D341Med (cell line): ENCODE measurements at regions not wholly inside any gene's neighbourhood (a gene's known extent, or its start where the extent isn't known, plus 50 kb on each side); places are given as distances from the start of the nearest gene placed in this dataset.

Source experiments
- DNase-seq: peaks from one replicate; pipeline ENCODE4 v3.0.0; 2012; ENCODE audit warnings: low spot score

DNA sequence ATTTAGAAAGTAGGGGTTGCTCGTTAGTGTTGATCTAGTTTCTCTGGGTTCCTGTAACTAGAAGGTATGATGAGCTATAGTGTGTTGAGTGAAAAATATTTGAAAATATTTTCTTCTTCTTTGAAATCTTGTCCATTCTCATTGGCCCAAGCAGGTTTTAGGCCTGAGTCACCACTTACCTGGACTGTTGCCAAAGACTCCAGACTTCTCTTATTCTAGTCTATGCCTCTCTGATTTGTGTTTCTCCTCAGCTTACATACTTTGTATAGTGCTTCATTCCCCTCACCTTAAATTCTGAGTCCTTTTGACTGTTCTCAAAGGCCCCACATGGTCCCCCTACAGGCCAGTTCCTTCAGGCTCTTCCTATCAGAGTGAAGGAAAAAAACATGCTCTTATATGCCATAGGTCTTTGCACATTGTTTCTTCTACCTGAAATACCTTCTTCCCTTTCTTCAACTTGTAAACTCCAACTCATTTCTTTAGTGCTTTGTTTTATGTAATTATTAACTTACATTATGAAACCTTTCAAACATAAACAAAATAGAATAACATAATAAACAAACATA is 258.2 kb downstream of the PPP1R2C start:
- no peak for DNase-seq

DNA sequence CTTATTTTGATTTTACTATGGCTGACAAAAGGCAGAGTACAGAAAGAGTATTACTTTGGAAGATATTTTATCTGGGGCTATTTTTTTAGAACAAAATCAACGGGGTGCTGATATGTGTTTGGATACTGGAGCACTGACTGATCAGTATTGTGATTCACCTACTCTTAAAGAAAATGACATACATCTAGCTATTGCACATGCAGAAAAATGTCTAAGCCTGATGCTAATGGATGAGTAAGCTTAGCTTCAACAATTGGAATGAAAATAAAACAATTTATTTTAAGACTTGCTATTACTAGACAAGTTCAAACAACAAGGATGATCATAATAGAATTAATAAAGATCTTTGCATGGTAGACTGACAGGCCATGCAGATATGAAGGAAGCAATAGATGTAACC is 262.0 kb downstream of the PPP1R2C start:
- DNase-seq: no peak

DNA sequence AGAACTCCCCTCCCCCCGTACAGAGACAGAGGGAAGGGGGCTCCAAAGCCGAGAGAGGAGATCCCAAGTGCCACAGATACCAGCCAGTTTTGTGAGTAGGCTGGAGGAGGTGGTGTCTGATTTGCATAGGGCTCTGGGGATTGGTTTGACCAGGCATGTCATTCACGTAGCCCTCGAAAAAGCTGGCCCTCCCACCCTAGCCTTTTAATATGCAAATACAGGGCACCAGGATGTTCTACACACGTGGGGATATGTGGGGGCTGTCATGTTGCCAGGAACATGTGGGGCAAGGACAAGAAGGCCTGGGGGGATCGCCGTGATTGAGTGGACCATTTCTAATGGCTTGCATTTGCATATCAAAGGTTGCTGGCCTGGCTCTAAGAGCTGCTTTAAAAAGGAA is 272.9 kb downstream of the PPP1R2C start:
- no peak for DNase-seq

DNA sequence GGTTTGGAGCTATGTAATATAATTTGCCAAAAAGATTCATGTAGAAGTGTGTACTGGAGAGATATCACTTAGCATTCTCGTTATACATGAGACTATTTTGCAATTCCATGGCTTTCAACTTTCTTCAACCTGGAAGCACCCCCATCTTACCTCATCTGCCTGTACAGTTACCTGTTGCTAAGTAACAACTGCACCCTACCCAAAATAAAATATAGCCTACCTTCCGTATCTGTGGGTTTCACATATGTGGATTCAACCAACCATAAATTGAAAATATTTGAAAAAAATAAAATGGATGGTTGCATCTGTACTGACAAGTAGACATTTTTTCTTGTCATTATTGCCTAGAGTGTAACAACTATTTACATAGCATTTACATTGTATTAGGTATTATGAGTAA is 278.3 kb downstream of the PPP1R2C start:
- no peak for DNase-seq

DNA sequence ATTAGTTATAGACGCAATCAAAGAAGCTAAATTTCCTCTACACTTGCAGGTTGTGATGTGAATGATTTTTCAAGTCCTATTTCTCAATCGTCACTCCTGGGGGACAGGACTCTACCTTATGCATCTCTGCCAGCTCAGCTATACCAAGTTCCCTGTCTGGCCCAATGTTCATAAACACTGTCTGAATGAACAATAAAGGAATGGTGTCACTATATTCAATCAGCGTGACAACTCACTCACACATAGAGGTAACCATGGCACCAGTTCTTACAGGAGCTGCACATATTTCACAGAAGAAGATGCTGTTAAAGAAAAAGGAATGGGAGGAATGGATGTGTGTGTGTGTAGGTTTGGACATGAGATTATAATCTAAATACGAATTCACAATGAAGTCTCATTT is 280.6 kb downstream of the PPP1R2C start:
- no peak for DNase-seq

DNA sequence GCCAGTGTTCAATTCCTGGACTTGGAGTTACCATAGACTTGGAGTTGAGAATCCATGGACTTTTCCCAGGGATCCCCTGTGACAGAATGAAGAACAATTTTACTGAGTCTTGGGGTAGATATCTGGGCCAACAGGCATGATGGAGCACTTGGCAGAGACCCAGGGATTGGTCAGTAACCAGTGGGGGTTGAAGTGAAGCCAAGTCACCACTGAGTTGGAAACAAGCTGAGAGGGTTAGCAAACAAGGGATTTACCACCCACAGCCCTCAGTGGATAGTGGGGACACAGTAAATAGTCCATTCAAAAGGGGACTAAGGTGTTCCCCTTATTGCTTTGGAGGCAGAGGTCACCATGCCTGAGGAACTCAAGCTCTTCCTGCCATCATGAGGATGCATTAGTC is 281.7 kb downstream of the PPP1R2C start:
- DNase-seq: no peak

DNA sequence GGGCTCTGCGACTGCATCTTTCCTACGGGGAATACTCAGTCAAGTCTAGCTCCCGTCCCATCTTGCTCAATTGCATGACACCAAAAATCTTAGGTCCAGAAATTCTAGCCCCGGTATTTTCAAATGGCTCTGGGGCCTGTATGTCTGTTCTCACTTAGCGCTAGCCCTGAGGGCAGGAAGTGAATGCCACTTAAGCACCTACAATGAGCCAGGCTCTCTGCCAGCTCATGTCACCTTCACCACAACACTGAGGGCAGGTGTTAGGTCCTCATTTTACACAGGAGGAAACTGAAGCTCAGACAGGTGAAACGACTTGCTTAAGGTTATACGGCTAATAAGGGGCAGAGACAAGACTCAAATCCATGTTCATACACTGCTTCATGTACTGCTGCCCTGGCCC is 282.8 kb downstream of the PPP1R2C start:
- DNase-seq: no peak

DNA sequence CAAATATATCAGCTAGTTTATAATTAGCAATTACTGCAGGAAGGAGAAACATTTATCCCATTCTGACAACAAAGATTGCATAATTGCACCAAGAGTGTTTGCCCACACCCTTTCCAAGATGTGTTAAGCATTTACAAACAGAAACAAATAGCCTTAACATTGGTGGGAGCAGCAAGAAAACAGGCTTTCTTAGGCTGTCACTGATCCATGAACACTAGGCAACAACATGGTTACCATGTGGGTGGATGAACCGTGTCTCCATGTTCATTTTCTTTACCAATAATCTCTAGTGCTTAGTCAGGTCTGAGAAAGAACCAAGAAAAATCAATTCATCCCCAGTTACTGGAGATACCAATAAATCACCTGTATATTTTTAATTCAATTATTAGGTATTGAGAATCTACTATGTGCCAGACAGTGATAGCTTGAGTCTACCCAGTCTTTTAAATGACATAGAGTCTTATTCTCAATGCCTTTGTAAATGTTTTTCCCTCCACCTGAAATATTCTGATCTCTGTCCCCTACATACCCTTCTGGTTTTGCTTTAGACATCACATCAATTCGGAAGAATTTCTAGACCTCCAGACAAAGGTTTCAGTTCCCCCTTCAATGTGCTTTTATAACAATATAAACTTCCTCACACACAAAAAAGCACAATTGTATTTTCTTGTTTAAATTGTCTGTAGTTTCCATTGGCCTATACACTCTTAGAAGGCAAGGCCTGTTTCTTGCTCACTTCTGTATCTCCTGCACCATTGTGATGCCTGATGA is 286.6 kb downstream of the PPP1R2C start:
- DNase-seq: no peak

DNA sequence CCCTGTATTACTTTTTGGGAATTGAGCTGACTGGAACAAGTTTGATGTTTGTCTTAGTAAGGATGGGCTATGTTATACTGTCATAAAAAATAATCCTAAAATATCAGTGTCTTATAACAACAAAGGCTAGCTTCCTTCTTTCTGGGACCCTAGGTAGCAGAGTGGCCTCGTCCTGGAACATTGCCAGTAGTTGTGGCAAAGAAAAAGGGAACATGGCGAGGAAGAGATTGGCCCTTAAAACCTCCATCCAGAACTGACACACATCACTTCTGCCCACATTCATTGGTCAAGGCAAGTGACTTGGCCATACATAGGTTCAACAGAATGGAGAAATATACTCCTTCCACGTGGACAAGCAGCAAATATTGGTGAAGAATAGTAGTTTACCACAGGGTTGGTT is 287.9 kb downstream of the PPP1R2C start:
- no peak for DNase-seq

DNA sequence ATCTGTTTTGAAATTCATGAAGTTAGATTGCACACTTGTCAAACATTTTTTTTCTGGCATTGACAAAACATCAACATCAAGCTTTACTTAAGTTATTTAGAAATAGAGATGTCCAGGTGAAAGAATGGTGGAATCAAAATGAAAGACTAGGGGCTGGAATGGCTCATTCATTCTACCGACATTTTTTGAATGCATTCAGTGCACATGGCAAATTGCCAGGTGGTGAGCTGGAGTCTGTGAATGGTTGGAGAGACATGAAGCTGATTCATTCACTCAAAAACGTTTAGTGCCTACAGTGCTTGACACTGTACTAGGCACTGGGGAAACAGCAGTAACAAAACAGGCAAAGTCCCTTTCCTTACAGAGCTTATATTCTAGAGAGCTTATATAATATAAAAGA is 292.4 kb downstream of the PPP1R2C start:
- DNase-seq: no peak

DNA sequence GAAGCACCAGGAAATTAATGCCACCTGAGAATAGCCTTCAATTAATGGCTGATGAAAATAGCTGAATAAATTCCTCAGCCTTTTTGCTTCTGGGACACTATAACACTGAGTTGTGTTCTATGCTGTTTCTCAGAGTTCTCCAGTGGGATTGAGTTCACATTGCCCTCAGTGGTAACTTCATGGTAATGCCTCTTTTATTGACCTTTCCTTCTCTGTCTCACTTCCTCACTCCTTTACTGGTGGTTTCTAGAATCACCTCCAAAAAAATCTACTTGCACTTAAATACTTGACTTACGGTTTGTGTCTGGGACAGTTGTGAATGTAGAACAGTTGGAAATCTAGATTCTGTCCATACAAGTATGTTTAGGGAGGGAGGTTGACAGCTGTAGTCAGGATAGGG is 293.7 kb downstream of the PPP1R2C start:
- DNase-seq: no peak

DNA sequence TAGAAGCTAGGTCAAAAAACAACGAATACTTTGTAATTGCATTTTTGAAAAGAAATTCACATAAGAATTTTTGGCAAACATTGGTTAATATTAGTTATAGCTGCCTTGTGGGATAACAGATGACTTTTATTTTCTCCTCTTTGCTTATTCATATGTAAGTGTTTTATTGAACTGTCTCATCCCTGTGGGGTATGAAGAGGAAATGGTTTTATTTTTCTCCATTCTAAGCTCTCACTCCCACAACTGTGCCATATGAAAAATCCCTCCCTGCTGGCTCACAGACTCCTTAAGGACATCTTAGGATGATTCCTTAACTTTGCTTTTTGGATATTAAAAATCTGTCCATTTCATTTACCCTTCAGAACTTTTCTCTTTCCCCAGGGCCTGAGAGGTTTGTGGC is 300.6 kb downstream of the PPP1R2C start:
- DNase-seq: no peak

DNA sequence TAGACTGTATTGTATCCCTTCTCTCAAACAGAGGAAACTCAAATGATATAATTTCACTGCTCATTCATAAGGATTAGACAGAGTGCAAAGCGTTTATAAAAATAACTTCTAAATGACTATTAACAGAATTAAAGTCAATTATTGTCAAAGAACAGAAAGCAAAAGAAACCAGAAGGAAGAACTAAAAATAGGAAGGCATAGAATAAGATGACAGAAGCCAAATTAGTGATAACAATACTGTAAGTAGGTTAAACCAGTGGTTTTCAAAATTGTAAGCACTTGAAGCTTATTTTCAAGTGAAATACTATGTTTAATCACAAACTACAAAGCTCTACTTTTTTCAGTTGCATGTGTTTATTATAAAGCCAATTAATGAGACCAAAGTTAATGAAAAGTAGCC is 305.2 kb downstream of the PPP1R2C start:
- no peak for DNase-seq

DNA sequence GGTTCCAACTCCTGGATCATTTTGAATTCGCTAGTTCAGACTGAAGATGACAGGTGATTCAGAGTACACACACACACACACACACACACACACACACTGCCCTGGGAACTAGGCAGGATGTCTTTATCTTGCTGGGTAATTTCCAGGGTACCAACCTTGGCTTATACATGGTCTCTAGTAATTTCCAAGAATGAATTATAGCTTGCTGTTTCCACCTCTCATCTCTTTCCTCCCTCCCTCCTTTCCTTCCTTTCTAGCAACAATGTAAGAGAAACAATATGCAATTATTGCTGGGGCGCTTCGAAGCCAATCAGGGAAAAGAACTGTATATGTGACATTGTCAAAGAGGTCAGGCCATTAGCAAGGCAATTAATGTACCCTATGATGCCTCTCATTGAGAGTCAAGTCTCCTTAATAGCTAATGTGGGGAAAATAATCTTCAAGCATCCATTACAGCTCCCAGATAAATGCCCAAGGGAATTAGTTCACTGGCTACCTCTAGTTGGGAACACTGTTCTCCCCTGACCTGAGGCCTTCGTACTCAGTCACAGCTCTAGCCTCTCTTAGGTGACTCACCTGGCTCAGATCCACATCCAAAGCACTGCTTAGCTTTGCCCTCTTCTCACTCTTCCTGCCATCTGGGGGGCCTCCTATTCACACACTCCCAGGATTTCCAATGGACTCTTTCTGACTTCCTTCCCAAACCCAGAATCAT is 311.5 kb downstream of the PPP1R2C start:
- no peak for DNase-seq

DNA sequence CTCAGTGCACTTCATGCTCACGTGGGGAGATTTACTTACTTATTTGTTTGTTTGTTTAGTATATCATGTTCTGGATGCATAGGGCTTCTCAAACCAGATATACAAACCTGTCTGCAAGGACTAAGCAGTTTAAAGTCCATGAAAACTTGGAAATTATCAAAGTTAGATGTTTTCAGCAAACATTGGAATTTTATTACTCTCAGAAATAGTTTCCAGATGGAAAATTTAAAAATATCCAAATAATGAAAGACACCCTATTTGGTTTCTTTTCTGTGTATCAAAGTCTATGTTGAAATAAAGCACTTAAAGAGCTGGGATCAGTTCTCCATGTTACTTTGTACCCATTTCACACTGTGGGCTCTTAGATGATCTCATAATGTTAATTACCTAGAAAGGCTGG is 312.1 kb downstream of the PPP1R2C start:
- no peak for DNase-seq

DNA sequence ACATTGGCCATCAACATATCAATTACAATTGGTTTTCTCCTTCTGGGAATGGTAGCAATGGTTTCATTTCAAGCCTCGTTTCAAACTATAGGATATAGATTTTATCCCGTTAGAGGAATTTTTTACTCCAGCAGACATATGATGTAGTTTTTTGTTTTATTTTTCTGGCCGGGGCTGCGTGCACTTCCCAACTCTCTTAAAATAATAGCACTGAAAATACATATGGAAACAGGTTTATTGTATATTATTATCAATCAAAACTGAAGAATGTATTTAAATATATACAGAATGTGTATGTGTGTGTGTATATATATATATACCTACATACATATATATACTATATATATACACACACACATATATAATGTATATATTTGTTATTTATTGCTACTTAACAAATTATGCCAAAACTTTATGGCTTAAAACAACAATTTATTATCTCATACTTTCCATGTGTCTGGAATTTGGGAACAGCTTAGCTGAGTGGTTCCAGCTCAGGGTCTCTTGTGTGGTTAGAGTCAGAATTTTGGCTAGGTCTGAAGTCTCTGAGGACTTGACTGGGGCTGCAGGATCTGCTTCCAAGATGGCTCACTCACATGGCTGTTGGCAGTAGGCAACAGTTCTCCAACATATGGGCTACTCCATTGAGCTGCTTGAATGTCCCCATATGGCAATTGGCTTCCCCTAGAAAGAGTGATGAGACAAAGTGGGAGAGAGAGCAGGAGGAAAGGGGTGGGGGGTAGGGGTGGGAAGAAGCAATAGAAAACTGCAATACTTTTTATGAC is 314.1 kb downstream of the PPP1R2C start:
- DNase-seq: no peak

DNA sequence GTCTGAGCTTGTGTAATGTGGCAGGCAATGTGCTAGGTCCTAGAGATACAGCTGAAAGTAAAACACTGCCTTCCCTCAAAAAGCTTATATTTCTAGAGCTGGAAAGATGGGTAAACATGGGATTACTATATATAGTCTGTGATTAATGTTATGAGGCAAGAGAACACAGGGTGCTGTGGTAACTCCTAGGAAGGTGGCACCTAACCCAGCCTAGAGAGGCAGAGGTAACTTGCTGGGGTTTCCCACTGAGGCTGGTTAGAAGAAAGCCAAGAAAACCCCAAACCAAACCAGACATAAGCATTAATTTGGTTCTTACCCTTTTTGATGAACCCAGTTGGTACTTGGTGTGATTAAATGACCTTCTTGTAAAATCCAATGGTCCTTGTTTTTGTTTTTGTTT is 315.0 kb downstream of the PPP1R2C start:
- DNase-seq: no peak

DNA sequence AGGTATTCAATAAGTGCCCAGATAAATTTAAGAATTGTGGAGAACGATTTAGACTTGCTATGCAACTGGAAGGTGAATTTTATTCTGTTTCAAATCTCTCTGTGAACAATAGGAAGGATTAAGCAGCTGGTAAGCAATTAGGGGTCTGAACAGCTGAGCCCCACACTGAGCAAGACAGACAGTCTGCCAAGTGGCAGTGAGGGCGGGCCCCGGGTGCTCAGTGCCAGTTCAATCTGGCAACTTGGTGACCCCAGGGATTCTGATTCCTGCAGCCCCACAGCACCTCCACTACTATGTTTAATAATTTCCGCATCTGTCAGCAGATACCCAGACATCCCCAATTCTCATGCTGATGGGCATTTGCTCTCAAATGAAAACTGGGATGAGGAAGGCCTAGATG is 317.3 kb downstream of the PPP1R2C start:
- DNase-seq: peak; percentile 73

DNA sequence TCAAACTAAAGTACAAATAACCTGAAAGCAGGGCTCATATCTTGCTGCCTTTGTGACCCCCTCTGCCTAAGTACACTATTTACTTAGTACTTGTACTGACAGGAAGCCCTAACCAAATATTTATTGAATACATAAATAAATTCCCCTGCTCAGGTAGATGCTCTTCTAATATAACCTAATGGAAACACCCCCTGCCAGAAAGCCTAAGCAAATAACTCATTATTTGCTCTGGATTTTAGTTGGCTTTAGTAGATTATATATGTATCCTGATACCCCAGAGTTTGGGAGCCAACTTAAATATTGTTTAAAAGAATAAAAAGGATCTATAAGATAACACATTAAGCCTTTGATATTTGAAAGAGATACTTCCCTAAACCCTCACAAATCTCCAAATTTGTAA is 318.2 kb downstream of the PPP1R2C start:
- DNase-seq: no peak

DNA sequence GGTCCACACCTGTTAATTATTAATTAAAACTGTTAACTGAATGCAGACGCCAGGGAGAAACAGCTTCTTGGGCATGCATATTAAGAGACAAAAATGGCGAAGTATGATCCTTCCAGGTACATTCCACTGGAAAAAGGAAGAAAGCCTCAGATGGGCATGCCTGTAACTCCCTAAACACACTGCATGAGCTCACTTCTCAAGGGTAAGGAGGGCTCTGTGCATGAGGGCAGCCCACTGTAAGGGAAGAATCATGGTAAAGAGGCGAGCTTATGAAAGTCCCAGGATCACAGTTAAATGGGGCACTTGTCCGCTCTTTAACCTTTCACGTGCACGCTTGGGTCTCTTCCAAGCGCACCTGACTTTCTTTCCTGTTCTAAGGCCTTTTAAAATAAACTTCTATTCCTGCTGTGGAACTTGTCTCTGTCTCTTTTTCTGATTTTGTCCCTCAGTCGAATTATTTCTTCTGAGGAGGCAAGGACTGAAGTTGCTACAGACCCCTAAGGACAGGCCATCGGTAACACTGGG is 321.7 kb downstream of the PPP1R2C start:
- DNase-seq: no peak

DNA sequence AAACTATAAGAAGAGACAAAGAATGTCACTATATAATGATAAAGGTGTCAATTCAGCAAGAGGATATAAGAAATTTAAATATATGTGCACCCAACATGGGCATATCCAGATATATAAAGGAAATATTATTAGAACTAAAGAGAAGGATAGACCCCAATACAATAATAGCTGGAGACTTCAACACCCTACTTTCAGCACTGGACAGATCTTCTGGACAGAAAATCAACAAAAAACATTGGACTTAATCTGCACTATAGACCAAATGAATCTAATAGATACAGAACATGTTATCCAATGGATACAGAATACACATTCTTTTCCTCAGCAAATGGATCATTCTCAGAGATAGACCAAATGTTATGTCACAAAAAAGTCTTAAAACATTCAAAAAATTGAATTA is 327.7 kb downstream of the PPP1R2C start:
- DNase-seq: no peak

DNA sequence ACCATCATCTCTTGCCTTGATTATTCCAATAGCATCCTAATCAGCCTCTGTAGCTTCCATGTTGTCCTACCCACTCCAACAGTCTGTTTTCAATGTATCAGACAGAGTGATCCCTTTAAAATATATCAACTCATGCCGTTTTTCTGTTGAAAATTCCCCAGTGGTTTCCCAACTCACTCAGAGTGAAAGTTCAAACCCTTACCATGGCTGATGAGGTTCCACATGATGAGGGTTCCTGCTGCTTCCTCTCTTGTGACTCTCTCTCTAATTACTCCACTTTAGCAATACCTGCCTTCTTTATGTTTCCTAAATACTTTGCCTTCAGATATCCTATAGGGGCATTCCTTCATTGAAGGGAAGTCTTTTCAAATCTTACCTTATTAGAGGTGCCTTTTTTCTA is 334.7 kb downstream of the PPP1R2C start:
- no peak for DNase-seq

DNA sequence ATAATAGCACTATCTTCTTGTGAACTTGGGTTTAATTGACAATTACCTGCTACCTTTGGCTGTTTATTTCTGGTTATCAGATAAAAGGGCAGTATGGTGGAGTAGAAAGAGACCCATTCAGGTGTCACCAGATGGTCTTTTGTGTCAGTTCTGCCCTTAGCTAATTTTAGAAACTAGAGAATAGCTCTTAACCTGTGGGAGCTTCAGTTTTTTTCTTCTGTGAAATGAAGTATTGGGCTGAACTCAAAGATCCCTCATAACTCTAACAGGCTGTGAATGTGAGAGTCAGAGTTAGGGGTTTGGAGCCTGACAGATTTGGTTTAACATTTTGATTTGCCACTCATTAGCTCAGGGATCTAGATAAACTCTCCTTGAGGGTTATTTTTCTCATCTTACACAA is 335.2 kb downstream of the PPP1R2C start:
- DNase-seq: no peak
